Osteocyte (in vitro differentiated cells): ENCODE measurements at regions not wholly inside any gene's neighbourhood (a gene's known extent, or its start where the extent isn't known, plus 50 kb on each side); places are given as distances from the start of the nearest gene placed in this dataset.

Source experiments
- DNase-seq: peaks from one replicate; pipeline ENCODE4 v3.0.0; 2021; ENCODE audit warnings: mixed read lengths; ENCODE audit not compliant: unreplicated experiment; ENCODE audit errors: extremely low spot score
- H3K27ac Mint-ChIP-seq: one replicate; pipeline ENCODE4 v1.8.0; 2021; ENCODE audit warnings: mild to moderate bottlenecking, mixed read lengths; ENCODE audit not compliant: unreplicated experiment
- H3K27me3 Mint-ChIP-seq: one replicate; pipeline ENCODE4 v1.8.0; 2021; ENCODE audit warnings: mixed read lengths; ENCODE audit not compliant: unreplicated experiment
- H3K36me3 Mint-ChIP-seq: one replicate; pipeline ENCODE4 v1.8.0; 2021; ENCODE audit warnings: mixed read lengths; ENCODE audit not compliant: unreplicated experiment
- H3K4me1 Mint-ChIP-seq: one replicate; pipeline ENCODE4 v1.8.0; 2021; ENCODE audit warnings: mixed read lengths; ENCODE audit not compliant: unreplicated experiment
- H3K4me3 Mint-ChIP-seq: one replicate; pipeline ENCODE4 v1.8.0; 2021; ENCODE audit warnings: mild to moderate bottlenecking, moderate library complexity, mixed read lengths; ENCODE audit not compliant: unreplicated experiment
- H3K9me3 Mint-ChIP-seq: one replicate; pipeline ENCODE4 v1.8.0; 2021; ENCODE audit warnings: mixed read lengths; ENCODE audit not compliant: unreplicated experiment
- TF ChIP-seq, protein P1 (sequence below): fragments of 200-600 bp; sonication (generic); IDR thresholded peaks from 2 replicates; pipeline ENCODE4 v1.5.0; 2021; ENCODE audit warnings: antibody characterized with exemption, mild to moderate bottlenecking, moderate library complexity

DNA sequence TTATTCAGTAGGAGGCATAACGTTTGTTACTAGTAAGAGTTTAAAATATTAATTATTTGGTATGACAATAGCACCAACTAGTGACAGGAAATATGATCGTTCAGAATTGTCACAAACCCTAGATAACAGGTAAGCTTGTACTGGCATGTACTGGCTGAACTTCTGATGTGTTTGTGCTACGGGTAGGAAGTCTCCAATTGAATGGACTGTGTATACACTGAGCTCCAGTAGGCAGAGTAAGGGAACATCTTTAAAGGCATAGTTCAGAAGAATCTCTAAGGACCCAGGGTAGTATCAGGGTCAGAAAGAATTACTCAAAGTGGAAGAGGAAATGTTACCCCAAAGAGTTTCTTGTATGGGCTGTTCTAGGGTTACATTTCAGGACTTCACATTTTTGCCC, 230.4 kb downstream of the EDA2R start:
- Mint-ChIP-seq H3K4me3 (no peak overlapping the region), H3K36me3 (no peaks in the 10 kb centered on the region), H3K27ac (no peak overlapping the region), H3K9me3 (peaks cover 55% of the 10 kb centered on the region), H3K4me1 (no peaks in the 10 kb centered on the region), H3K27me3 (no peaks in the 10 kb centered on the region)
- TF ChIP-seq, protein P1, sequence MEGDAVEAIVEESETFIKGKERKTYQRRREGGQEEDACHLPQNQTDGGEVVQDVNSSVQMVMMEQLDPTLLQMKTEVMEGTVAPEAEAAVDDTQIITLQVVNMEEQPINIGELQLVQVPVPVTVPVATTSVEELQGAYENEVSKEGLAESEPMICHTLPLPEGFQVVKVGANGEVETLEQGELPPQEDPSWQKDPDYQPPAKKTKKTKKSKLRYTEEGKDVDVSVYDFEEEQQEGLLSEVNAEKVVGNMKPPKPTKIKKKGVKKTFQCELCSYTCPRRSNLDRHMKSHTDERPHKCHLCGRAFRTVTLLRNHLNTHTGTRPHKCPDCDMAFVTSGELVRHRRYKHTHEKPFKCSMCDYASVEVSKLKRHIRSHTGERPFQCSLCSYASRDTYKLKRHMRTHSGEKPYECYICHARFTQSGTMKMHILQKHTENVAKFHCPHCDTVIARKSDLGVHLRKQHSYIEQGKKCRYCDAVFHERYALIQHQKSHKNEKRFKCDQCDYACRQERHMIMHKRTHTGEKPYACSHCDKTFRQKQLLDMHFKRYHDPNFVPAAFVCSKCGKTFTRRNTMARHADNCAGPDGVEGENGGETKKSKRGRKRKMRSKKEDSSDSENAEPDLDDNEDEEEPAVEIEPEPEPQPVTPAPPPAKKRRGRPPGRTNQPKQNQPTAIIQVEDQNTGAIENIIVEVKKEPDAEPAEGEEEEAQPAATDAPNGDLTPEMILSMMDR = no peak
- no peak for DNase-seq

DNA sequence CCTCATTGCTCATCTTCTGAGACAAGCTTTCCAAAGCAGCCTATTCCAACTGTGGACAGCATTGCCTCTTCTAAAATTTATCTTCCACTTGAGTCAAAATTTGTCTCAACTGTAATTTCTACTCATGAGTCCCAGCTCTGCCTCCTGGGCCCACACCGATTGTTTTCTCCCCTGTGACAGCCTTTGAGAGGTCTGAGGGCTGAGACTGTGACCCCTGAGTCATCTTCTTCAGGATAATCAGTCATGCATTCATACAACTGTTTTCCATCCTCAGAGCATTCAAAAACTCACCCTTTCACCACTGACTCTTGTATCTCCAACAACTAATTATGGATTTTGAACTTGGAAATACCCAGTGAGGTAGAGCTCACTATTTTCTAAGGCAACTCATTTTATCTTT, 228.1 kb downstream of the EDA2R start:
- Mint-ChIP-seq H3K9me3 (peaks cover 54% of the 10 kb centered on the region), H3K27ac (no peak overlapping the region), H3K27me3 (no peaks in the 10 kb centered on the region), H3K4me1 (no peaks in the 10 kb centered on the region), H3K4me3 (no peak overlapping the region), H3K36me3 (no peaks in the 10 kb centered on the region)
- TF ChIP-seq, protein P1 = no peak
- no peak for DNase-seq
